ENCODE measurements at regions not wholly inside any gene's neighbourhood (a gene's known extent, or its start where the extent isn't known, plus 50 kb on each side); places are given as distances from the start of the nearest gene placed in this dataset.

GRCh38 chr2:14322306-14322705 is 310.2 kb upstream of the LRATD1 start:
- no peak overlapping the region for H3K4me2 ChIP-seq (ENCODE audit: extremely low read depth, insufficient read depth, low read length)
- H3K9ac ChIP-seq (ENCODE audit: insufficient read depth, low read length): no peak overlapping the region
- H3K27me3 ChIP-seq (ENCODE audit: control insufficient read depth, insufficient read depth, low read length): no peaks in the 10 kb centered on the region
- no peak overlapping the region for H3K27ac ChIP-seq (ENCODE audit: insufficient read depth, low read length)
- TF ChIP-seq CTCF (conservative IDR thresholded peaks at IDR 0.05 in 1 of 2, IDR thresholded peaks at IDR 0.05 in 1 of 2; ENCODE audit: low read depth in 1 of 2, low read length in 2 of 2) (no peak), EZH2 (IDR thresholded peaks at IDR 0.05; ENCODE audit: low read length, missing control alignments) (no peak)
- H3K79me2 ChIP-seq (ENCODE audit: control insufficient read depth, insufficient read depth, low read length): no peaks in the 10 kb centered on the region
- H3K4me3 ChIP-seq (replicated peaks in 1 of 4; ENCODE audit: control extremely low read depth in 1 of 4, insufficient read depth in 1 of 4, low read depth in 3 of 4, low read length in 4 of 4): no peak overlapping the region
- H3K9me3 ChIP-seq (ENCODE audit: control insufficient read depth, insufficient read depth, low read depth, low read length): no peaks in the 10 kb centered on the region
- no peaks in the 10 kb centered on the region for H3K4me1 ChIP-seq (ENCODE audit: control insufficient read depth, extremely low read depth, insufficient read depth, low read length)
- H2AFZ ChIP-seq (ENCODE audit: low read length): no peak overlapping the region
- DNase-seq (ENCODE audit: low read depth in 2 of 2): no peak
- H3K36me3 ChIP-seq (ENCODE audit: control insufficient read depth, insufficient read depth, low read length): no peaks in the 10 kb centered on the region
- no peaks in the 10 kb centered on the region for H4K20me1 ChIP-seq (ENCODE audit: control insufficient read depth, extremely low read depth, insufficient read depth, low read length)

- Histone ChIP-seq H4K20me1 (ENCODE audit: control insufficient read depth, extremely low read depth, insufficient read depth, low read length) (no peaks in the 10 kb centered on the region), H2AFZ (ENCODE audit: low read length) (no peak overlapping the region), H3K27ac (ENCODE audit: insufficient read depth, low read length) (no peak overlapping the region), H3K9me3 (ENCODE audit: control insufficient read depth, insufficient read depth, low read depth, low read length) (no peaks in the 10 kb centered on the region), H3K4me2 (ENCODE audit: extremely low read depth, insufficient read depth, low read length) (no peak overlapping the region), H3K9ac (ENCODE audit: insufficient read depth, low read length) (no peak overlapping the region), H3K4me3 (replicated peaks in 1 of 4; ENCODE audit: control extremely low read depth in 1 of 4, insufficient read depth in 1 of 4, low read depth in 3 of 4, low read length in 4 of 4) (no peak overlapping the region), H3K79me2 (ENCODE audit: control insufficient read depth, insufficient read depth, low read length) (no peaks in the 10 kb centered on the region), H3K36me3 (ENCODE audit: control insufficient read depth, insufficient read depth, low read length) (no peaks in the 10 kb centered on the region), H3K27me3 (ENCODE audit: control insufficient read depth, insufficient read depth, low read length) (no peaks in the 10 kb centered on the region), H3K4me1 (ENCODE audit: control insufficient read depth, extremely low read depth, insufficient read depth, low read length) (no peaks in the 10 kb centered on the region)
- TF ChIP-seq CTCF (conservative IDR thresholded peaks at IDR 0.05 in 1 of 2, IDR thresholded peaks at IDR 0.05 in 1 of 2; ENCODE audit: low read depth in 1 of 2, low read length in 2 of 2) (no peak), EZH2 (IDR thresholded peaks at IDR 0.05; ENCODE audit: low read length, missing control alignments) (no peak)
- DNase-seq (ENCODE audit: low read depth in 2 of 2): no peak
Measured at GRCh38 chr2:14324308-14324707, 308.2 kb upstream of the LRATD1 start.

DNA sequence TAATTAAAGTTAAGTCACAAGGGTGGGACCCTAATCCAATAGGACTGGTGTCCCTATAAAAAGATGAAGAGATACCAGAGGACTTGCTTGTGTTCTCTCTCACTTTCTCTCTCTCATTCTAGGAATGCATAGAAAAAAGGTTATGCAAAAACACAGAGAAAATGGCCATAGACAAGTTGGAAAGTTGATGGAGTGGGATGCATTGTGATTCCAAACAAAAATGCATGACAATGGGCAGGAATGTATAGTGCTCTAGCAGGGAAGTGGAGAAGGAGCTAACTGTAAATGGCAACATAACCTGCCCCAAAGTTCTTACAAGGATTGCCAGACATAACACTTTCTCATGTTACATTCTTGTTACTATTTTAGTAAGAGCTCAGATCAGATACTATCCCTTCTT is 301.6 kb upstream of the LRATD1 start:
- H3K9ac ChIP-seq (ENCODE audit: insufficient read depth, low read length): no peak overlapping the region
- no peak overlapping the region for H3K27ac ChIP-seq (ENCODE audit: insufficient read depth, low read length)
- no peak overlapping the region for H3K4me3 ChIP-seq (replicated peaks in 1 of 4; ENCODE audit: control extremely low read depth in 1 of 4, insufficient read depth in 1 of 4, low read depth in 3 of 4, low read length in 4 of 4)
- H3K36me3 ChIP-seq (ENCODE audit: control insufficient read depth, insufficient read depth, low read length): no peaks in the 10 kb centered on the region
- H3K9me3 ChIP-seq (ENCODE audit: control insufficient read depth, insufficient read depth, low read depth, low read length): no peaks in the 10 kb centered on the region
- no peak for DNase-seq (ENCODE audit: low read depth in 2 of 2)
- H3K79me2 ChIP-seq (ENCODE audit: control insufficient read depth, insufficient read depth, low read length): no peaks in the 10 kb centered on the region
- H4K20me1 ChIP-seq (ENCODE audit: control insufficient read depth, extremely low read depth, insufficient read depth, low read length): no peaks in the 10 kb centered on the region
- H3K4me2 ChIP-seq (ENCODE audit: extremely low read depth, insufficient read depth, low read length): no peak overlapping the region
- H2AFZ ChIP-seq (ENCODE audit: low read length): no peak overlapping the region
- no peaks in the 10 kb centered on the region for H3K4me1 ChIP-seq (ENCODE audit: control insufficient read depth, extremely low read depth, insufficient read depth, low read length)
- no peaks in the 10 kb centered on the region for H3K27me3 ChIP-seq (ENCODE audit: control insufficient read depth, insufficient read depth, low read length)
- TF ChIP-seq EZH2 (IDR thresholded peaks at IDR 0.05; ENCODE audit: low read length, missing control alignments) (no peak), CTCF (conservative IDR thresholded peaks at IDR 0.05 in 1 of 2, IDR thresholded peaks at IDR 0.05 in 1 of 2; ENCODE audit: low read depth in 1 of 2, low read length in 2 of 2) (no peak)
